Activated CD4-positive, alpha-beta T cell treated with anti-CD3 and anti-CD28 coated beads, Interleukin-2, amount 10 ng/mL, durations not matched to agents 24 days and 14 days (primary cell): ENCODE measurements at regions not wholly inside any gene's neighbourhood (a gene's known extent, or its start where the extent isn't known, plus 50 kb on each side); places are given as distances from the start of the nearest gene placed in this dataset.
A peak's percentile ranks its signal among the peaks of the same experiment; 100 is the strongest.
"Not testable (repeated sequence)": the region's sequence is repeated elsewhere in the genome, so short reads cannot be mapped to it uniquely, and the experiment has no call there.

Source experiments
- DNase-seq: peaks from one replicate; pipeline ENCODE4 v3.0.0; 2022
- H3K27ac Mint-ChIP-seq: one replicate; pipeline ENCODE4 v1.8.0; 2022; ENCODE audit warnings: mild to moderate bottlenecking, mixed read lengths
- H3K27me3 Mint-ChIP-seq: one replicate; pipeline ENCODE4 v1.8.0; 2022; ENCODE audit warnings: mixed read lengths
- H3K36me3 Mint-ChIP-seq: one replicate; pipeline ENCODE4 v1.8.0; 2022; ENCODE audit warnings: low read depth, mild to moderate bottlenecking, mixed read lengths
- H3K4me1 Mint-ChIP-seq: one replicate; pipeline ENCODE4 v1.8.0; 2021; ENCODE audit warnings: mixed read lengths
- H3K4me3 Mint-ChIP-seq: one replicate; pipeline ENCODE4 v1.8.0; 2022; ENCODE audit warnings: mild to moderate bottlenecking, moderate library complexity, mixed read lengths
- H3K9me3 Mint-ChIP-seq: one replicate; pipeline ENCODE4 v1.8.0; 2021; ENCODE audit warnings: mixed read lengths
- intact Hi-C: fragments of 100-400 bp; cut with micrococcal nuclease; formaldehyde crosslinking; loops from one replicate; pipeline ENCODE4 v1.15.1; 2023

- DNase-seq: no peak
- Mint-ChIP-seq H3K4me1 (no peaks in the 10 kb centered on the region), H3K9me3 (peaks cover 4% of the 10 kb centered on the region), H3K27ac (no peak overlapping the region), H3K27me3 (no peaks in the 10 kb centered on the region), H3K4me3 (no peak overlapping the region), H3K36me3 (no peaks in the 10 kb centered on the region)
- intact Hi-C loops: no loop called here
These were observed 300.7 kb upstream of the ADARB2 start for GRCh38 chr10:2038036-2038435.

GRCh38 chr10:2037246-2037645 is 299.9 kb upstream of the ADARB2 start:
- no peaks in the 10 kb centered on the region for H3K36me3 Mint-ChIP-seq
- H3K27ac Mint-ChIP-seq: no peak overlapping the region
- intact Hi-C loops: no loop called here
- H3K4me3 Mint-ChIP-seq: no peak overlapping the region
- H3K4me1 Mint-ChIP-seq: no peaks in the 10 kb centered on the region
- H3K27me3 Mint-ChIP-seq: peaks cover 2% of the 10 kb centered on the region
- no peak for DNase-seq
- H3K9me3 Mint-ChIP-seq: peaks cover 4% of the 10 kb centered on the region

- no peaks in the 10 kb centered on the region for H3K36me3 Mint-ChIP-seq
- no peak overlapping the region for H3K4me3 Mint-ChIP-seq
- peaks cover 2% of the 10 kb centered on the region for H3K27me3 Mint-ChIP-seq
- H3K4me1 Mint-ChIP-seq: no peaks in the 10 kb centered on the region
- intact Hi-C loops: no loop called here
- peaks cover 4% of the 10 kb centered on the region for H3K9me3 Mint-ChIP-seq
- H3K27ac Mint-ChIP-seq: no peak overlapping the region
- no peak for DNase-seq
These were observed 298.9 kb upstream of the ADARB2 start for GRCh38 chr10:2036209-2036608.

- H3K4me1 Mint-ChIP-seq: no peaks in the 10 kb centered on the region
- DNase-seq: no peak
- H3K27me3 Mint-ChIP-seq: peaks cover 4% of the 10 kb centered on the region
- no peak overlapping the region for H3K4me3 Mint-ChIP-seq
- H3K9me3 Mint-ChIP-seq: peaks cover 3% of the 10 kb centered on the region
- H3K36me3 Mint-ChIP-seq: no peaks in the 10 kb centered on the region
- no peak overlapping the region for H3K27ac Mint-ChIP-seq
- intact Hi-C loops: no loop called here
These were observed 292.7 kb upstream of the ADARB2 start for GRCh38 chr10:2030046-2030445.

GRCh38 chr10:2026936-2027335 is 289.6 kb upstream of the ADARB2 start:
- Mint-ChIP-seq H3K36me3 (no peaks in the 10 kb centered on the region), H3K27me3 (peaks cover 2% of the 10 kb centered on the region), H3K27ac (no peak overlapping the region), H3K9me3 (no peaks in the 10 kb centered on the region), H3K4me3 (no peak overlapping the region), H3K4me1 (no peaks in the 10 kb centered on the region)
- DNase-seq: no peak
- intact Hi-C loops: no loop called here

- H3K4me3 Mint-ChIP-seq, H3K4me1 Mint-ChIP-seq, H3K36me3 Mint-ChIP-seq, H3K27me3 Mint-ChIP-seq, H3K9me3 Mint-ChIP-seq, intact Hi-C loops, H3K27ac Mint-ChIP-seq, DNase-seq: not testable (repeated sequence)
These were observed 287.4 kb upstream of the ADARB2 start for GRCh38 chr10:2024750-2025149.

GRCh38 chr10:2023687-2024086 is 286.4 kb upstream of the ADARB2 start:
- Mint-ChIP-seq H3K4me3 (no peak overlapping the region), H3K27me3 (no peaks in the 10 kb centered on the region), H3K4me1 (no peaks in the 10 kb centered on the region), H3K27ac (no peak overlapping the region), H3K36me3 (no peaks in the 10 kb centered on the region), H3K9me3 (no peaks in the 10 kb centered on the region)
- intact Hi-C loops: no loop called here
- DNase-seq: no peak

- H3K27ac Mint-ChIP-seq: no peak overlapping the region
- no peaks in the 10 kb centered on the region for H3K9me3 Mint-ChIP-seq
- H3K4me1 Mint-ChIP-seq: no peaks in the 10 kb centered on the region
- no peaks in the 10 kb centered on the region for H3K27me3 Mint-ChIP-seq
- intact Hi-C loops: no loop called here
- no peak for DNase-seq
- H3K4me3 Mint-ChIP-seq: no peak overlapping the region
- H3K36me3 Mint-ChIP-seq: no peaks in the 10 kb centered on the region
These were observed 285.1 kb upstream of the ADARB2 start for GRCh38 chr10:2022401-2022800.

- no peak overlapping the region for H3K27ac Mint-ChIP-seq
- no peaks in the 10 kb centered on the region for H3K4me1 Mint-ChIP-seq
- no peaks in the 10 kb centered on the region for H3K27me3 Mint-ChIP-seq
- no peak overlapping the region for H3K4me3 Mint-ChIP-seq
- intact Hi-C loops: no loop called here
- H3K36me3 Mint-ChIP-seq: no peaks in the 10 kb centered on the region
- DNase-seq: no peak
- H3K9me3 Mint-ChIP-seq: no peaks in the 10 kb centered on the region
These were observed 283.5 kb upstream of the ADARB2 start for GRCh38 chr10:2020836-2021235.

- Mint-ChIP-seq H3K9me3 (no peaks in the 10 kb centered on the region), H3K4me3 (no peak overlapping the region), H3K4me1 (no peaks in the 10 kb centered on the region), H3K27me3 (no peaks in the 10 kb centered on the region), H3K36me3 (no peaks in the 10 kb centered on the region), H3K27ac (no peak overlapping the region)
- no peak for DNase-seq
- intact Hi-C loops: no loop called here
These were observed 282.5 kb upstream of the ADARB2 start for GRCh38 chr10:2019803-2020202.

- H3K36me3 Mint-ChIP-seq: no peaks in the 10 kb centered on the region
- H3K4me1 Mint-ChIP-seq: no peaks in the 10 kb centered on the region
- H3K4me3 Mint-ChIP-seq: no peak overlapping the region
- intact Hi-C loops: no loop called here
- H3K9me3 Mint-ChIP-seq: no peaks in the 10 kb centered on the region
- no peak overlapping the region for H3K27ac Mint-ChIP-seq
- no peak for DNase-seq
- no peaks in the 10 kb centered on the region for H3K27me3 Mint-ChIP-seq
These were observed 282.0 kb upstream of the ADARB2 start for GRCh38 chr10:2019281-2019680.

- Mint-ChIP-seq H3K27me3 (no peaks in the 10 kb centered on the region), H3K4me3 (no peak overlapping the region), H3K9me3 (no peaks in the 10 kb centered on the region), H3K27ac (no peak overlapping the region), H3K36me3 (no peaks in the 10 kb centered on the region), H3K4me1 (no peaks in the 10 kb centered on the region)
- intact Hi-C loops: no loop called here
- no peak for DNase-seq
These were observed 277.2 kb upstream of the ADARB2 start for GRCh38 chr10:2014541-2014940.

GRCh38 chr10:2012209-2012608 is 274.9 kb upstream of the ADARB2 start:
- peak; percentile 25 for DNase-seq
- Mint-ChIP-seq H3K4me1 (no peaks in the 10 kb centered on the region), H3K27ac (no peak overlapping the region), H3K27me3 (no peaks in the 10 kb centered on the region), H3K4me3 (no peak overlapping the region), H3K9me3 (no peaks in the 10 kb centered on the region), H3K36me3 (no peaks in the 10 kb centered on the region)
- intact Hi-C loops: no loop called here

GRCh38 chr10:2011106-2011716 is 273.9 kb upstream of the ADARB2 start:
- DNase-seq: peak; percentile 39
- Mint-ChIP-seq H3K36me3 (no peaks in the 10 kb centered on the region), H3K4me1 (no peaks in the 10 kb centered on the region), H3K27ac (no peak overlapping the region), H3K4me3 (no peak overlapping the region), H3K9me3 (no peaks in the 10 kb centered on the region), H3K27me3 (no peaks in the 10 kb centered on the region)
- intact Hi-C loops: no loop called here

- Mint-ChIP-seq H3K4me3 (no peak overlapping the region), H3K27me3 (no peaks in the 10 kb centered on the region), H3K9me3 (no peaks in the 10 kb centered on the region), H3K36me3 (no peaks in the 10 kb centered on the region), H3K4me1 (no peaks in the 10 kb centered on the region), H3K27ac (no peak overlapping the region)
- intact Hi-C loops: no loop called here
- DNase-seq: no peak
These were observed 268.2 kb upstream of the ADARB2 start for GRCh38 chr10:2005546-2005945.
